GM21526 (cell line): ENCODE measurements at regions not wholly inside any gene's neighbourhood (a gene's known extent, or its start where the extent isn't known, plus 50 kb on each side); places are given as distances from the start of the nearest gene placed in this dataset.
"Not testable (repeated sequence)": the region's sequence is repeated elsewhere in the genome, so short reads cannot be mapped to it uniquely, and the experiment has no call there.

ENCODE experiments used
- ATAC-seq: cut with Tn5 transposase; IDR thresholded peaks from one replicate; pipeline ENCODE4 v1.9.1; 2021; ENCODE audit warnings: moderate library complexity; ENCODE audit not compliant: unreplicated experiment, low FRiP score

DNA sequence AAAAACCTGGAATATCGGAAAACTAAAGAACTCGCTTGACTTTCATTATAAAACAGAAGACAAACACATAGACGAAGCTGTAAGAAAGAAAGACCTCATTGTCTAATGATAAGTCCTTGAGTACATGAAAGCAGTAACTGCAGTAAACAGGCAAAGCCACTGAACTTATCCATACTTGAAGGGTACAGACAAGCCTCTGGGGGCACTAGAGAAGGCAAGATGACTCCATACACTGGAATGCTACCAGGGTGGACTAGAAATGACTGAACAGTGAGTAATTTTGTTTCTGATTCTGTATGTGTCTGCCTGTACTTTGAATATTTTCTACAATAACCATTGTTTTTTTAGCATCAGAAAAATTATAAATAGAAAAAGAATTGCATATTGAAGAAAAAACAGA lies 507.9 kb downstream of the UQCRFS1 start:
- ATAC-seq: no peak

DNA sequence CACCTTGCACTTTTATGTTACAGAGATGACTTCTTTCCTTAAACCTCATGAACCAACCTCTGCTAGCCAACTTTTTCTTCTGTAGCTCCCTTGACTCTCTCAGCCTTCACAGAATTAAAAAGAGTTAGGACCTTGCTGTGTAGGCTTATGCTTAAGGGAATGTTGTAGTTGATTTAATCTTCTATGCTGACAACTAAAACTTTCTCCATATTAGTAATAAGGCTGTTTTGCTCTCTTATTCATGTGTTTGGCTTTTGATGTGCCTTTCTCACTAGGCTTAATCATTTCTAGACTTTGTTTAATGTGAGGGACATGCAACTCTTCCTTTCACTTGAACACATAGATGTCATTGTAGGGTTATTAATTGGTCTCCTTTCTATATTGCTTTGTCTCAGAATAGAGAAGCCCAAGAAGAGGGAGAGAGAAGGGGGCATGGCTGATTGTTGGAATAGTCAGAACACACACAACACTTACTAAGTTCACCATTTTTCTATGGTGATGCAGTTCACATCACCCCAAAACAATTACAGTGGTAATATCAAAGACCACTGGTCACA lies 509.5 kb downstream of the UQCRFS1 start:
- ATAC-seq: no peak

DNA sequence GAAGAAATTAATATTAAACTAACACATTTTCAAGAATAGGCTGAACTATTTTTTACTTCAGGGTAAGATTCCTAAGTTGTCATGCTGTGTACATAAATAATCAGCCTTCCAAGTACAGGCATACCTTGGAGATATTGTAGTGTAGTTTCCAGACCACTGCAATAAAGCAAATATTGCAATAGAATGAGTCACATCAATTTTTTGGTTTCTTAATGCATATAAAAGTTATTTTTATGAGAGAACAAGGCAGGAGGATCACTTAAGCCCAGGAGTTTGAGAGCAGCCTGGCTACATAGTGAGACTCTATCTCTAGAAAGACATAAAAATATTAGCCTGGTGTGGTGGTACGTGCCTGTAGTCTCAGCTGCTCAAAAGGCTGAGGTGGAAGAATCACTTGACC lies 511.5 kb downstream of the UQCRFS1 start:
- no peak for ATAC-seq

DNA sequence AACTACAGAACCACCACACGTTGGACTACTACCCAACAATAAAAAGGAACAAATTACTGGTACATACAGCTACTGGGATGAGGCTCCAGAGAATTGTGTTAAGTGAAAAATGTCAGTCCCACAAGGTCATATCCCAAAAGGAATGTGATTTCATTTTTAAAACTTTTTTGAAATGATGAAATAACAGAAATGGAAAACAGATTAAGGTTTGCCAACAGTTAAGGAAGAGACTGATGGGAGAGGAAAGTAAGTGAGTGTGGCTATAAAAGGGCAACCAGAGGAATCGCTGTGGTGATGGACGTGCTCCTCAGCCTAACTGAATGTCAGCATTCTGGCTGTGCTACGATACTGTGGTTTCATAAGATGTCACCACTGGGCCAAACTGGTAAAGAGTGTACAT lies 512.8 kb downstream of the UQCRFS1 start:
- ATAC-seq: no peak

DNA sequence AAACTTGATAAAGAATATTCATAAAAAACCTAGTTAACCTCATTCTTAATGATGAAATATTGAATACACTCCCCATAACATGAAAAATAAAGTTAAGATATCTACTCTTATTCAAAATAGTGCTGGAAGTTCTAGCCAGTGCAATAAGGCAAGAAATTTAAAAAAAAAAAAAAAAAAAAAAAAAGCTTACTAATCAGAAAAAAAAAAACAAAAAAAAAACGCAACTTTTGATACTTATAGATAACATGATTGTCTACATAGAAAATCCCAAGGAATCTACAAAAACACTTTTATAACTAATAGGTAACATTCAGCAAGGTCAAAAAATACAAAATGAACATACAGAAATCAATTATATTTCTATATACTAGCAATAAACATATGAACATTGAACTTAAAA lies 515.6 kb downstream of the UQCRFS1 start:
- no peak for ATAC-seq

DNA sequence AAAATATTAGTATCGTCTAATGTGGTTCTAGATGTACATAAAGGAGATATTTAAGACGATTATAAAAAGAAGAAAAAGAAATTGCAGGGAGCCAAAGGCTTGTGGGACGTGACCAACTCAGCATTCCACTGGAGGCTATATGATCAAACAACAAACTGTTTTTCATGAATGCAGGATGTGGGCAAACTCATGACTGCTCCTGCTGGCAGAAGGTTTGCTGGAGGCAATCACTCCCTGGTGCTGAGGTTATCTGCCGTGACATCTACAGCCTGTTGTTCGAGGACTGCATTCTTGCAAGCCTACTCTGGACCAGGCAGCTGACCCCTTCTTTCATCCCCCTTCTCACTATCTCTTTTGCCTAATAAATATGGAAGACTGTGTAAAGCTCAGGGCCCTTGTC lies 518.1 kb downstream of the UQCRFS1 start:
- no peak for ATAC-seq

DNA sequence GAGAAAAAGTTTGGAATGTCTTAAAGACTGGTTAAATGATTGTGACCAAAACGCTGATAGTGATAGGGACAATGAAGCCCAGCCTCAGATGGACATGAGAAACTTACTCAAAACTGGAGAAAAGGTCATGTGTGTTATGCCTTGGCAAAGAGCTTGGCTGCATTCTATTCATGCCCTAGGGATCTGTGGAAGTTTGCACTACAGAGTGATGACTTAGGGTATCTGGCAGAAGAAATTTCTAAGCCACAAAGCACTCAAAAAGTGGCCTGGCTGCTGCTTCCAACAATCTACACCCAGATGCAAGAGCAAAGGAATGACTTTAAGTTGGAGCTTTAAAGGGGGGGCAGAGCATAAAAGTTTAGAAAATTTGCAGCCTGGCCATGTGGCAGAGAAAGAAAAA lies 521.3 kb downstream of the UQCRFS1 start:
- no peak for ATAC-seq

DNA sequence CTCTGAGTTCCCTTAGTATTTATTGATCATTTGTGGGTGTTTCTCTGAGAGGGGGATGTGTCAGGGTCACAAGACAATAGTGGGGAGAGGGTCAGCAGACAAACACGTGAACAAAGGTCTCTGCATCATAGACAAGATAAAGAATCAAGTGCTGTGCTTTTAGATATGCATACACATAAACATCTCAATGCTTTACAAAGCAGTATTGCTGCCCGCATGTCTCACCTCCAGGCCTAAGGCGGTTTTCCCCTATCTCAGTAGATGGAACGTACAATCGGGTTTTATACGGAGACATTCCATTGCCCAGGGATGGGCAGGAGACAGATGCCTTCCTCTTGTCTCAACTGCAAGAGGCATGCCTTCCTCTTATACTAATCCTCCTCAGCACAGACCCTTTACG lies 523.5 kb downstream of the UQCRFS1 start:
- ATAC-seq: not testable (repeated sequence)

DNA sequence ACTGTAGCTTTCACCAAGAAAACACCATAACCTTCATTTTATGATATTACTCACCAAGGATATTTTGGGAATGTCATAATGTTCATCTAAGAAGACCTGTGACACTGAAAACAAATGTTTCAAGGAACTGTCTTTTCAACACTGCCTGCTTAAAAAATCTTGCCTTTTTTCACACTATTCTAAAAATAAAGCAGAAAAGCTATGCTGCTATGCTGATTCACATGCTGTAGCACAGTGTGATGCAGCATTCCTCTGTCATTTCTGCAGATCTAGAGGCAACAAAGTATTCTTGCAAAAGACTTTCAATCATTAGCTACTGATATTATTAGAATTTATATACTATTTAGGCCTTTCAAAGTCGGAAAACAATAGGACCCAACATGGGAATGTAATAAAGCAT lies 525.7 kb downstream of the UQCRFS1 start:
- ATAC-seq: no peak

DNA sequence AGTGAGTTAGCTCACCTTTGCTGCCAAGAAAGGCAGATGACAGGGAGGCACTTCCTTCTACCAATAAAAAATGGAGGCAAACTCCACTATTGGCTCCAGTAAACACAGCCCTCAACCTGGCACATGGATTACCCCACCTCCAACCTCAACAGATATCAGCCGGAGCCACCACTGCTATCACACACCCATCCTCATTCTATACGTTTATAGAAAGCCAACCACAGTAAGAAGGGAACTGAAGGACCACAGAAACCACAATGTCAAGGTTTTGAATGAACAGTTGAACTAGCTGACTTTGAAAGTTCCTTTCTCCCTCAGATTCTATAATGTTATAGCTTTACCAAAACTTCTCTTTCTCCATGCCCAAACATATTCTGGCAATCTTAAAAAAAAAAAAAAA lies 526.2 kb downstream of the UQCRFS1 start:
- ATAC-seq: no peak

DNA sequence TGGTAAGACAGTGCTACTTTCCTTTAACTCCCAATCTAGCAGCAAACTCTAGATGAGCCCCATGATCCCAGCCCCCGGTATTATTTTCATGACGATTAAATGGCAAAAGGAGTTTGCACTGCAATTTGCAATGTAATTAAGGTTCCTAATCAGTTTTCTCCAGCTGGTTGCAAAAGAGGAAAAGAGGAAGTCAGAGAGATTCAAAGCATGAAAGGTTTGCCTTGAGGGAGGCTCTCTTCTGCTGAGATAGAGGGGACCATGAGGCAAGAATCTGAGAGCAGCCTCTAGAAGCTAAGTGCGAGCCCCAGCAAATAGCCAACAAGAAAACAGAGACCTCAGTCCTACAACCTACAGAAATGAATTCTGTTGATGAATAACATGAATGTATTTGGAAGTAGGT lies 527.1 kb downstream of the UQCRFS1 start:
- ATAC-seq: no peak

DNA sequence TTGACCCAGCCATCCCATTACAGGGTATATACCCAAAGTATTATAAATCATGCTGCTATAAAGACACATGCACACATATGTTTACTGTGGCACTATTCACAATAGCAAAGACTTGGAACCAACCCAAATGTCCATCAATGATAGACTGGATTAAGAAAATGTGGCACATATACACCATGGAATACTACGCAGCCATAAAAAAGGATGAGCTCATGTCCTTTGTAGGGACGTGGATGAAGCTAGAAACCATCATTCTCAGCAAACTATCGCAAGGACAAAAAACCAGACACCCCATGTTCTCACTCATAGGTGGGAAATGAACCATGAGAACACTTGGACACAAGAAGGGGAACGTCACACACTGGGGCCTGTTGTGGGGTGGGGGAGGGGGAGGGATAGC lies 527.9 kb downstream of the UQCRFS1 start:
- not testable (repeated sequence) for ATAC-seq

DNA sequence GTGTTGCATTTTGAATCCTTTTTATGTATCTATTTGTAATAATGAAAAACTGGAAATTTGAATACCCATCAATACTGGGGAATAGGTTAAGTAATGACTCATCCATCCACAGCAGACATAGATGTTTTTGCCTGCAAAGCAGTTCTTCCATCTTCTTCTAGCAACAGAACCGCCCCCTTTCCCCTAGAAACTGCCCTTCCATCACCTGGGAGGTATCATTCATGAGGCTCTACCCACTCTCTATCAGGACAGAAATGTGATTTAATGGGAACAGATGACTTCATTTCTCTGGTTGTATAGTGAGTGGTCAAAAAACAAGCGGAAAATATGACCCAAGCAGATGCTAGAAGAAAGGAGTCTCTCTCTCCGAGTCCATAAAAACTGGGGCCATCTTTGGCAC lies 532.8 kb downstream of the UQCRFS1 start:
- ATAC-seq: no peak

DNA sequence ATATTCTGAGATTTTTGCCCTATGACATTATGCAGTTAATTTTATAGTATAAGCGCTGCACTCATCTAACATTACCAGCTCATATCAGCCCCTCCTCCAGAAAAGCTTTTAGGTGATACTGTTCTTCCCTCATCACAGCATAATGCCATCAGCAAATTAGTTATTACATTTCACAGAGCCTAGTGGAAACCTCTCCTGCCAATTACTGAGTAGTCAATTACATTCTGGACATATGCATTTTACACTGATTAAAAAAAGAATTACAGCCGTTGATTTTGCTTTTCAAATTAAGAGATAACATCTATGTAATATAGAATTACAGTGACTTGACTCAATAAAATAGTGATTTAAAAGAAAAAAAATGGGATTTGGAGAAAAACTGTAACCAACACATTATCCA lies 542.1 kb downstream of the UQCRFS1 start:
- ATAC-seq: no peak

DNA sequence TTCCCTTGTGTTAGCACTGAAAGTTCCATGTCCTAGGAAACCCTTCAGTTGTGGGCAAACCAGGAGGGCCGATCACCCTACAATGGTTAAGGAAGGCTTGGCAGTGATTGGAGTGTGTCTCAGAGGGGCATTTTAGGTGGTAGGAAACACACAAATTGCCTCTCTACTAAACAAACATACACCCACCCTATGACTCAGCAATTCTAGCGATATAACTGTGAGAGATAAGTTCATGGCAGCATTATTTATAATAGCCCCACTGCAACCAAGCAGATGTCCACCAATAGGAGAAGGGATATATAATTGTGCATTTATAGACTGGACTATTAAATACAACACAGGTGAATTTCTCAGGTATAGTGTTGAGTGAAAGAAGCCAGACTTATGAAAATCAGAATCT lies 543.1 kb downstream of the UQCRFS1 start:
- no peak for ATAC-seq

DNA sequence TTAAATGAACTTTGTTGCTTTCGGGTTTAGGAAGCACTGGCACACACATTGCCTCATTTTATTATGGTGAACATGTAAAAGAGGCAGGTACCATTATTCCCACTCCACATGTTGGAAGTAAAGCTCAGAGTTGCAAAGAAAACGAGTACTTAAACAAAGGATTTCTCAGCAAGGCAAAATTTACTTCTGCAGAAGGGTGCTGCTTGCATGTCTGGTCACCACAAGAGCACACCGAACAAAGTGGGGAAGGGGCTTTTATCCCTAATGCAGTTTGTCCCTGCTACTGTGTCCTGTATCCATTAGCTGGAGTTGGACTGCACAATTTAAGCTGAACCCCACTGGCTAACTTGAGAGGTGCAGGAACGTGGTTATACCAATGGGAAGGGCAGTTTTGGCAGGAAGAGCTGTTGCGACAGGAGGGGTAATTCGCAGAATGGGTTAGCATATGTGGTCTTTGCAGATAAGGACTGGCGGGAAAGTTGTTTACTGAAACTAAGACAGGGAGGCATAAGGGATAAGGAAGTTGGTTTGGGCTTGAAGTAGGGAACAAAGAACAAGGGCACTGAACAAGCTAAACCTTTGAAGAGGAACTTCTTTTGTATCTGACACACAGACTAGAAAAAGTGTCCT lies 545.5 kb downstream of the UQCRFS1 start:
- no peak for ATAC-seq

DNA sequence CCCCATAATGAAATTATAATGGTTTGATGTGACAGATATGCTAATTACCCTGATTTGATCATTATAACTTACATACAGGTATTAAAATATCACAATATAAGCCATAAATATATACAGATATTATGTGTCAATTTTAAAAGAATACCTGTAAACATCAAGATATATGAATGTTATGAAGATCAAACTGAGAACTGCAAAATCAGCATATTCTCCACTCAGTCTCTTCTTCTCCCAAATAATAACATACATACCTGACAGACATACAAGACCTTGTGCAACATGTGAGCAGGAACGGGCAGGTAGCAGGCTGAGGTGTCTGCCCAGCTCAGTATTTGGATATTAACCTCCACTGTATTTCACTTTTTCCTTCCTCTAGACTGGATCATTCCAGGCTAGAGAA lies 547.2 kb downstream of the UQCRFS1 start:
- no peak for ATAC-seq

DNA sequence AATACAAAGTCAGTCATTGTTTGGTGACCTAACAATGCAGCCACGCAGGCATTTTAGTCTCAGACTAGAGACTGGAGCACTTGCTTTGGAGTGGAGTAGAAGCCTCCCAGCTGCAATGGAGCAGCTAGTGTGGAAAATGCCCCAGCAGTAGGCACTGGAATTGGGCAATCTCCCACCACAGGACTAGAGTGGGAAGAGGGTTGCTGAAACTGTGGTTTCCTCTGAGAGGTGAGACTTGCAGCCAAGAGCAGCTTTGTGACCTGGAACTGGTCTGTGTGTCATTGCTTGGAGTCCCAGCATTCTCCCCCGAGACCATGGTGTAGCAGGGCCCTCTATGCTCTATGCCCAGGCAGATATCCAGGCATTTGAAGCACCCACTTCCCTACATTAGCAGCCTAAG lies 556.3 kb downstream of the UQCRFS1 start:
- ATAC-seq: no peak

DNA sequence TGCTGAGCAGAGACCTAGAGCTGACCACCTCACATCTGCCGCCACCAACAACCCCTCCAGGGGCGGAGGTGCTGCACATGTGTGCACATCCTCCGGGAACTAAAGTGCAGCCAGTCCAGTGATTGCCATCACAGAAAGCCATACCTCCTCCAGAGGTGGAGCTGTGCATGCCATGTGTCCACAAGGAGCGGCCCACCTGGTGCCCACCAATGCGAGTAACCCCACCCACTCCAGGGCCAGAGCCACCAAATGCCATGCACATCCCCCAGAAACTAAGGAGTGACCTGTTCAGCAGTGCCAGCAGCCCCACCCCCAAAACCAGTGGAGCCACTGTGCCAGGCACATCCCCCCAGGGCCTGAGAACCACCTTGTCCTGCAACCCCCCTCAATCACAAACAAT lies 557.9 kb downstream of the UQCRFS1 start:
- ATAC-seq: no peak

DNA sequence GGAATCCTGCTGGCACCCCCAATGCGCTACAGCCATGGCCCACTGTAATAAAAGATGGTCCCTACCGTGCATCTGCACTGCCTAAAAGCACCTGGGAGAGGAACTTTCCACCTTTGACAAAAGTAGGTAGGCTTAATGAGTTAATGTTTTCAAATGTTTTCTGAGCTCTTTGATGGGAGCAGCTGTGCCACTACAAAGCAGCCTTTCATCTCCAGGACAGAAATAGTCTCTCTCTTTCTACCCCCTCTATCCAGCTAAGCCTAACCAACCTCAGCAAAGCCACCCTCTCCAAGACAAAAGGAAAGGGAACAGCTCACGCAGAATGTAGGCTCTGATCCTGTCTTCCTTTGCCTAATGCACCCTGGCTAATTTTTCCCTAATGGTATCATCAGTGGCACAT lies 560.2 kb downstream of the UQCRFS1 start:
- ATAC-seq: no peak

DNA sequence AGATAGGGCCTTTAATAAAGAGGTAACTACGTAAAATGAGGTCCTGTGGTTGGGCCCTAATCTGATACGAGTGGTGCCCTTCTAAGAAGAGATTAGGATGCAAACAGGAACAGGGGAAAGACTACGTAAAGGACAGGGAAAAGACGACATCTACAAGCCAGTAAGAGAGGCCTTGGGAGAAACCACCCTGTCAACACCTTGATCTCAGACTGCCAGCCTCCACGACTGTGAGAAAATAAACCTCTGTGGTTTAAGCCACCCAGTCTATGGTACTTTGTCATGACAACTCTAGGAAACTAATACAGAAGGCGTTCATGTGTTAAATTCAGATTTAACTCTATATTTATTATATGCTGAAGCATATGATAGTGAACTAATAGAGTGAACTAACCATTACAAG lies 566.3 kb downstream of the UQCRFS1 start:
- no peak for ATAC-seq

DNA sequence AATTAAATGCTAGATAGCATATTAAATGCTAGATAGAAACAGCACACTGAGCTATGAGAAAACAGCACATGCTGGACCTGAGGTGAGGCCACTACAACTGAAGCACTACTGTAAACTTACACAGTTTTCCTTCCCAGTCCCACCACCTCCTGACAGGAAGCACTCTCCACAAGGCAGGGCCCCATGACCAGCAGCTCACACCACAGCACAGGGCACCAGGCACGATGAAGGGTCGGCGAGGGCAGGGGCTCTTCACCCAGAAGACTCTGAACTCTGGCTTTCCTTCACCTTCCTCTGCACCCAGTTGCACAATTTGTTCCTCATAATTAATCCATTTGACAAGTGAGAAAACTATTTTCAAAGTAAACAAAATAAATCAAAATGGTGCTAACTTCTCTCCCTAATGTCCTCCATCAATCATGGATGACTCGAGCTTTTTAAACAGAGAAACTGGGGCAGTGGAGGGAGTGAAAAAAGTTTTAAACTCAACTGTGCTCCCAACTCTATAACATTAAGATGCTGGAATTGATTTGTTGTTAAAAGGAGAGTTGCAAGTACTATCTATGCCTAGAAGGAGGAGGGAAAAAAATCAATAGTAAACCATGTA lies 568.7 kb downstream of the UQCRFS1 start:
- ATAC-seq: no peak
